ENCODE measurements at regions not wholly inside any gene's neighbourhood (a gene's known extent, or its start where the extent isn't known, plus 50 kb on each side); places are given as distances from the start of the nearest gene placed in this dataset.

DNA sequence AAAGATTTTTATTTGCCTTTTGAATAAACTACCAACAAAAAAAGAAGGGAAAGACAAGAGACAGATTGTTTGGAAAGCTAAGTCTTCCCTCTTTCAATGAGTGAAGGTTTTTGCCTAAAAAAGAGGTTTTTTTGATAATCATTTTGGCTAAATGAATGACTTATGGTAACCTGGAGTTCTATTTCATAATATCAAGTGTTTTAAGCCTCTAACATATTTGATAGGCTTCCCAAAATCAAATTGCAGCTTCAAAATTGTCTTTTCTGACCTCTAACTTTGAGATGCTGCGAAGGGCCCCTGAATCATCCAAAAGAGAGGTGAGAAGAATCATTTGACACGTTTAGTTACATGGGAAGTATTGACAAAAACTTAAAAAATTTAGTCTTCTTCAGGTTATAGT lies 53.0 kb upstream of the NAMPT start:
- DNase-seq: no peak

DNA sequence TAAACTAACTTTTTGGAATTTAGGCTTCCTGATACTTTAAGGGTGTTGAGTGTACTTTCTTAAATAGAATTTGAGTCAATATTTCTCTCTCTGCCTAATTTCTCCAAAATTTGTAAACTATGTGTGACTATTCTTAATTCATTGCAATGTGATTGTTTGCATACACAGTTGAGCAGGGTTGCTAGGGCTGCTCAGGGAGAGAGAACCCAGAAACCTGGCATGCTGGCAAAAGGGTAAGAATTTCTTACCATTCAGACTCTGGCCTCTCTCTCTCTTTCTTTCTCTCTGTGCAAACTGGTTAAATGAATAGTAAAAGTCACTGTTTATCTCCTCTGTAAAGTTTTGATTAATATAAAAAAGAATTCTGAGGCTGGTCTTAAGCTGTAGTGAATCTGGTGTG lies 51.0 kb upstream of the NAMPT start:
- no peak for DNase-seq
